ENCODE measurements at regions not wholly inside any gene's neighbourhood (a gene's known extent, or its start where the extent isn't known, plus 50 kb on each side); places are given as distances from the start of the nearest gene placed in this dataset.

- TF ChIP-seq EZH2 (IDR thresholded peaks at IDR 0.05; ENCODE audit: borderline replicate concordance, low read length) = no peak
- TF ChIP-seq, protein P1, sequence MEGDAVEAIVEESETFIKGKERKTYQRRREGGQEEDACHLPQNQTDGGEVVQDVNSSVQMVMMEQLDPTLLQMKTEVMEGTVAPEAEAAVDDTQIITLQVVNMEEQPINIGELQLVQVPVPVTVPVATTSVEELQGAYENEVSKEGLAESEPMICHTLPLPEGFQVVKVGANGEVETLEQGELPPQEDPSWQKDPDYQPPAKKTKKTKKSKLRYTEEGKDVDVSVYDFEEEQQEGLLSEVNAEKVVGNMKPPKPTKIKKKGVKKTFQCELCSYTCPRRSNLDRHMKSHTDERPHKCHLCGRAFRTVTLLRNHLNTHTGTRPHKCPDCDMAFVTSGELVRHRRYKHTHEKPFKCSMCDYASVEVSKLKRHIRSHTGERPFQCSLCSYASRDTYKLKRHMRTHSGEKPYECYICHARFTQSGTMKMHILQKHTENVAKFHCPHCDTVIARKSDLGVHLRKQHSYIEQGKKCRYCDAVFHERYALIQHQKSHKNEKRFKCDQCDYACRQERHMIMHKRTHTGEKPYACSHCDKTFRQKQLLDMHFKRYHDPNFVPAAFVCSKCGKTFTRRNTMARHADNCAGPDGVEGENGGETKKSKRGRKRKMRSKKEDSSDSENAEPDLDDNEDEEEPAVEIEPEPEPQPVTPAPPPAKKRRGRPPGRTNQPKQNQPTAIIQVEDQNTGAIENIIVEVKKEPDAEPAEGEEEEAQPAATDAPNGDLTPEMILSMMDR (conservative IDR thresholded peaks at IDR 0.05 in 1 of 2, IDR thresholded peaks at IDR 0.05 in 1 of 2; ENCODE audit: extremely low read depth in 1 of 2, insufficient read depth in 1 of 2, low read depth in 1 of 2, low read length in 2 of 2) = no peak
These were observed 246.0 kb upstream of the UBE2E3 start for GRCh38 chr2:180734382-180734781.

Measured in mammary epithelial cell (primary cell).